Iris pigment epithelial cell (primary cell): ENCODE measurements at regions not wholly inside any gene's neighbourhood (a gene's known extent, or its start where the extent isn't known, plus 50 kb on each side); places are given as distances from the start of the nearest gene placed in this dataset.

Source experiments
- DNase-seq: peaks from one replicate; pipeline ENCODE4 v3.0.0-alpha.2; 2011; ENCODE audit warnings: low read depth

DNA sequence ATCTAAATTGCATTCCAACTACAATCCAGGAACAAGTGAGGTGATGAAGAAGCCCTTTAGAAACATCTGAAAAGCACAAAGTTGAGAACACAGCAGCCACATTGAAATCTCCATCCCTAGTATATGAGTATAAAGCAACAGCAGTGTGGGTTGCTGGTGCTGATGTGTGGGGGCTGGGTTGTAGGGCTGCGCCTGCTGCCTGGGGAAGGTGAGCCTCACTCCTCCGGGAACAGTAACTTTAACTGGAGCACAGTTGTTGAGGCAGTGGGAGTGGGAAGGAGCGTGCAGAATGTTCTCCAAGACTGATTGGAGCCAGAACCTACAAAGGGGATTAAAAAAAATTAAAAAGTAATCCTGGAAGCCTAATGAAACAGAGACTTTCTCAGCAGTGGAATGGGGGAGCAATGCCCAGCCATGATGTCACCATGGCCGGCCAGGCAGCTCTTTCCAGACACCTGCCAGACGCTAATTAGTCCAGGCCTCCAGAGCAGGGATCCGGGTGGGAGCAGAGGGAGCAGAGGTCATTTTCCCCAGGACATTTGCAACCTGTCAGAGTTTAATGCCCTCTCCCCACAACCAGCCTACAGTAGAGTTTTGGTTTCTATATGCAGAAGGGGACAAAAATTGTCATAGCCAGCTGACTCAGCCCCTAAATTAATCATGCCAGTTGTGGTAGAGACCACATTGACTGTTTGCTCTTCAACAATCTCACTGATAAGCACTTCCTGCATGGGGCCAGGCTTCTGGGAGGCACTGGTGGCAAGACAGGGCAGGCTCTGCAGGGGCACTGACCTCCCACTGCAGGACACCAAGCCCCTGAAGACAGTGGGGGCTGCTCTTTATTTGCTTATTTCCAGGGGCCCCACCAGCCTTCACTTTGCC is 133.0 kb upstream of the ZNF32 start:
- DNase-seq: no peak

DNA sequence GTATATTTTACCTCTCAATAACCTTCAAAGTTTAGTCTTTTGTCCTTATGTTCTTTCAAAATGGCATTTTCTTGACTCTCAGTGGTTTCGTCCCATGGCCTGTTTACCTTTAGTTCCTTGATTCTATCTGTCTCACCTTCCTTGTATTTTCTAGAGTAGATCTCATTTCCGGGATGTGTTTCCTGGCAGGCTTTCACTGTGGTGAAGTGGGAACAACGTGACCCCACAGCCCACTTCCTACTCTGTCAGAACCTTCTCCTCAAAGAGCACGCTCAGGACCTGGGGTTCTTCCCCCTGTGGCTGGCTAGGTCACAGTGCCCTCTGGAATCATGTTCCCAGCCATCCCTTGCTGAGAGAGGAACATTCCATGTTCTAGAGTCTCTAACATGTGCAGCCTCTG is 129.9 kb upstream of the ZNF32 start:
- DNase-seq: no peak

DNA sequence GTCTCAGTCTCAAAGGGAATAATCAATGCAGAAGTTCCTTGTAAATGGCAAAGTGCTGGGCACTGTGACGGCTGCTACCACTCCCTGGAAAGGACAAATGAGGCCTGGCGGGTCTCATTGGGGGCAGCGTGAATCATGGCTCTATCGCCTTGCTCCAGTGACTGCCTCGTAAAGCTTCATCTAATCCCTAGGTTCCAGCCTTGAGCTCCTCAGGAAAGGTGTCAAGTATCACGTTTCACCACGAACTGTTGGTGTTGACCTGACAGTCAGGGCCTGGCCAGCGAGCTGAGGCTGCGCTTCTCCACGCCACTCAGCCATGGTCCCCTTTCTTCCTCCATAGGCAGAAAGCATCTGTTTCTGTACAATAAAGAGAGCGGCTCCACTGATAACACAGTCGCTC is 126.7 kb upstream of the ZNF32 start:
- DNase-seq: no peak

DNA sequence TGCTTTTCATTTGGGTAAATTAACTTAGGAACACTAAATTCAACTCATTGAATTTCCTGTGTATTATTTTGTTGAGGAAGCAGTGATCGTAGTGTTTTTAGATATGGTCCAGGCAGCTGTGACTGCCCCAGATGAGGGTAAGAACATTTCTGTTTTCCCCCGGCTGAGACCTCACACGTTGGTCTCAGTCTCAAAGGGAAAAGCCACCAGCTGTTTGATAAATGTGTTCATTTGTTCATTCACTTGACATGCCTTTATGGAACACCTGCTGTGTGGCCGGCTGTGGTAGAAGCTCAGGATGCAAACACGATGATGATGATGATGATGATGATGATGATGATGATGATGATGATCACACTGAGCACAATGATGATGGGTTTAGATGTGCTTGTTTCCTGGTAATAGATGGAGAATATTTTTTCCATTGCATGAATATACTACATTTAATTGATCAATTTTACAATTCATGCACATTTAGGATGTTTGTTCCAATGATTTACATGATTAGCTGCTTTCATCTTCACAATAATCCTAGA is 125.6 kb upstream of the ZNF32 start:
- no peak for DNase-seq

DNA sequence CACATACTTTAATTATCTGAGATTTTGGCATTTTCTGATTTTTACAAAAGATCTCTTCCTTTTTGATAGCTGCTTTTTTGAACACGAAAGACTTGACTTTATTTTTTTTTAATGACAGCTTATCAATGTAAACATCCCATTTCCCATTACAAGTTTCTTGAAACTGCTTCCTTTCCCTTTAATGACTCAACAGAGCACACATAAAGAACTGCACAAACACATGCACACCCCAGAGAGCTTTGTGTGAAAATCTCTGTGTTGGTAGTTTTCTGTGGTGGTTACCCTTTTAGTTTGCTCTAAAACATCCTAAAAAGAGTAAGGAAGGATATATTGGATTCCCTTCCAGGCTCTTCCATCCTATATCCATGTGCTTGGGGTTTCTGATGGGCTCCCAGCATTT is 125.1 kb upstream of the ZNF32 start:
- no peak for DNase-seq

DNA sequence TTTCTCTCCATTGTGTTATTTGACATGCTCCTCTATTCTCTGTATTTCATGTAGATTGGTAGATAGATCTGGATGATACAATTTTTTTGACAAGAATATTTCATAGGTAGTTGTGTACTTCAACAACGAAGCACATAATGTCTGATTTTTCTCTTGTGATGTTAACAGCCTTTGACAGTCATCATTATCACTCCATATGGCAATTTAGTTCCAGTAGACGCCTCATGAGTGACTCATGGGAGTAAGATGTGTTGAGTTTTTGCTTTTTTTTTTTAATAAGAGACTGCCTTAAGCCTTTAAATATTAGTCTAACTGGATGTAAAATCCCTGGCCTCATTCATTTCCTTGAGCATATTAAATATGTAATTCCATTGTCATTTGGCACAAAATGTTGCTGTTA is 123.5 kb upstream of the ZNF32 start:
- DNase-seq: no peak

DNA sequence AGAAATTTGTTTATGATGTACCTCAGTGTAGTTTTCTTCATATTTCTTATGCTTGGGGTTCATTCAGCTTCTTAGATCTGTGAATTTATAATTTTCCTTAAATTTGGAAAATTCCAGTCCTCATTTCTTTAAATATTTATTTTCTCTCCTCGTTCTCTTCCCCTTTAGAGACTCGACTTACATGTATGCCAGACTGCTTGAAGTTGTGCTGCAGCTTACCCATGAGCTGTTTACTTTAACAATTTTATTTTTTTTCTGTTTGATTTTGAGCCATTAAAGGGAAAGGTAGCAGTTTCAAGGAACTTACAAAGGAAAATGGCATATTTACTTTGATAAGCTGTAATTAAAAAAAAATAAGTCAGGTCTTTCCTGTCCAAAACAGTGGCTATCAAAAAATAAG is 123.0 kb upstream of the ZNF32 start:
- DNase-seq: no peak

DNA sequence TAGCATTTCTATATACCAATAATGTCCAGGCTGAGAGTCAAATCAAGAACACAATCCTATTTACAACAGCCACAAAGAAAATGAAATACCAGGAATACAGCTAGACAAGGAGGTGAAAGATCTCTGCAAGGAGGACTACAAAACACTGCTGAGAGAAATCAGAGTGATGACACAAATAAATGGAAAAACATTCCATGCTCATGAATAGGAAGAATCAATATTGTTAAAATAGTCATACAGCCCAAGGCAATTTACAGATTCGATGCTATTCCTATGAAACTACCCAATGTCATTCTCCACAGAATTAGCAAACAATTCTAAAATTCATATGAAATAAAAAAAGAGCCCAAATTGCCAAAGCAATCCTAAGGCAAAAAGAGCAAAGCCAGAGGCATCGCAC is 116.8 kb upstream of the ZNF32 start:
- DNase-seq: no peak

DNA sequence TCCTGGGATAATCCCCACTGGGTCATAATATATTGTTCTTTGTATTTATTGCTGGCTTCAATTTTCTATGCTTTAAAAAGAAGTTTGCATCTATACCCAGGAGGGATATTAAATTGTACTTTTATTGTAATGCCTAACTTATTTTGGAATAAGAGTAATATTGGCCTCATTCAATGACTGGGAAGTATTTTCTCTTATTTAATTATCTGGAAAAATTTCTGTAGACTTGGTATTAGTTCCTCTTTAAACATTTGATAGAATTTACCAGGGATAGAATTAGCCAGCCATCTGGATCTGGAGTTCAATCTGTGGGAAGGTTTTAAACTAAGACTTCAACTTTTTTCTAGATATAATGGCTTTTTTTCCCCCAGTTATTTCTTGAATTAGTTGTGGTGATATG is 115.2 kb upstream of the ZNF32 start:
- no peak for DNase-seq

DNA sequence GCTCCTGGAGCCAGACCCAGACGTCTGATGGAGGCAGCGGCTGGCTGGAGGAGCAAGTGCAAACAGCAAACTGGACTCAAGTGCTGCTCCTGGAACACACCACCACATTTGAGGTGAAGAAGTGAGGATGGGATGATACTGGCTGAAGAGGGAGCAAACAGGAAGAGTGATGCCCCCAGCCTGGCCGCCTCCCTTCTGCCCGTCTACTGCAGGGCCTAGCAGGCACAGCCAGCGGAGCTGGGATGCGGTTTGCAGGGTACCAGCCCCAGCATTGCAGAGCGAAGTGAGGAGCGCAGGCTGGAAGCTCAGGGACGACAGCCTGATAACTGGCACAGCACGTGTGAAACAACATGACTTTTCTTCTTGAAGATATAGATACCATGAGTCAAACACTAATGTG is 111.8 kb upstream of the ZNF32 start:
- DNase-seq: no peak

DNA sequence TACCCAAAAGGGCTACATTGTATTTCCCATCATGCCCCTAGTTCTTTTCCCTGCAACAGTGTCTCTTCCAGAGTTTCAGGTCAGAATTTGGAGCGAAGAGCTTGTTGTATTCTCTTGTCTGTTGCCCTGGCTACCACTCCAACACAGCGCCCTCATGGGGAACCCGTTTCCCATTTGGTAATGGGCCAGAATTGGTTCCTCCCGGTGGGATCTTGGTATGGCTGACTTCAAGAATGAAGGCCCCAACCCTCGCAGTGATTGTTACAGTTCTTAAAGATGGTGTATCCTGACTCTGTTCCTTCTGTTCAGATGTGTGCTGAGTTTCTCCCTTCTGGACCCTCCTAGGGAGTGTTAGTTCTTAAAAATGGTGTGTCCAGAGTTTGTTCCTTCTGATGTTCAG is 110.5 kb upstream of the ZNF32 start:
- DNase-seq: no peak

DNA sequence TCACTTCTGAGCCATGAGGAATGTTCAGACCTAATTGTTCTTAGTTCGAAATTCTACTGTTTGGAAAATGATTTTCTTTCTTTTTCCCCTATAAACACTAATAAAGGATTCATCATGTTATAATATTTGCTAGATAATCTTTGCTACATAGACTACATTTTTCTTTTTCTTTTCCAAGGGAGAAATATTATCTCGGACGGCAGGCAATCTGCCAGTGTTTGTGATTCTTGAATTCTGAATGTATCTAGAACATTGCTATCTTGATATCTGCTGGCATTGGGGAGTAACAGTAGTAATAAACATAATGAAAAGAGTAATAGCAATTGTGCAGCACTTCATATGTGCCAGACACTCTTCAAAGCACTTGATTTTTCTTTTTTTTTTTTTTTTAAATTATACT is 107.7 kb upstream of the ZNF32 start:
- no peak for DNase-seq

DNA sequence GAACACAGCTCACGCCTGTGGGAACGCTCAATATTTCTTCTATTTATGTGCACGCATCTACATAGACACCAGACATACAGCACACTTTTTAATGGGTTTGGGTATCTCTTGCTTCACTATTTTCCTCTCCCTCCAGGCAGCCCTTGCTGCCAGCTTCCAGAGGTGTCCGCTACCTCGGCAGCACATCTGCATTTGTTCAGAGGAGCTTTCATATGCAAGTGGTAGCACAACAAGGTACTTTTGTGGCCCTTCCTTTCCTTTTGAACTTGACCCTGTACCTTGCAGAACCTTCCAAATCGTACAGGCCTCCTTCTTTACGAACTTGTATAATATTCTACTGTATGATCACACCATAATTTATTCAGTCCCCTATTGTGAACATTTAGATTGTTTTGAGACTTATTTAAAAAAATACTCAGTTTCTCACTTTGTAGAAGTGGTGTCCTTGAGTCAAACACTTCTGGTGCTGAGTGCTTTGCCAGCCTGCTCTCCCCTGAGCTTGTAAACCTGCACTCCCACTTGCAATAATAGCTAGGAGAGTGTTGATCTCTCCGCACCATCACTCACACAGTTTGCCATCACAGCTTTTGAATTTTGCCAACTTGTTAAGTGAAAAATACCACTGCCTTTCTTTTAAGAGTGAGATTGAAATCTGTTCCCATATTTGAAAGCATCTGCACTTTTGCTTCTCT is 106.0 kb upstream of the ZNF32 start:
- DNase-seq: no peak

DNA sequence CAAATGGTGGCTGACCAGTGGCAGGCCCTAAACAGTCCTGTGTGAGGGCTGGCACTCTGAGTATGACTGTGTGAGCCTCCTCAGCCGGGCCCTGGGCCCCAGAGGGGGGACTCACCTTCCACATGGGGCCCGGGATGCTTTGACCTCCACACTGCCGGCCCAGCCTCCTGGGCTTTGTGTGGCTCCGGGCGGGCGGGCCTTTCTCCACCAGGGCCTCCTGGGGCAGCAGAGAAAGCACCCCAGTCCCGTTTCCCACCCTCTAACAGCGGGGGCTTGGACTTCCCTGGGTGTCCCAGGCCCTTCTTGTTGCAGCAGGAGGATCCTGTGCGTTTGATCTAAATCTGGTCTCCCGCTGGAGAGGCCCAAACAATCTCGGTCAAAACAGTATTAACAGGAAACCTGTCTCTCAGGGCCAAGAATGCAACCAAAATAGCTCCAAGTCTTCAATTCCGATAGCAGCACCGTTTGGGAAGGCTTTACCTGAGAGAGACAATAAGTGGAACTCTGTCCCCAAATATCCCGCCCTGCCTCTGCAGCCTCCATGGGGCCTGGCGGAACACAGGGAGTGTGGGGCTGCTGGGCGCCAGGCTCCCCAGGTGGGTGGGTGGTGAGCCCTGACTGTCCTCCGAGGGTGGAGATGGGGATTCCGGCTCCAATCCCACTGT is 104.8 kb upstream of the ZNF32 start:
- no peak for DNase-seq

DNA sequence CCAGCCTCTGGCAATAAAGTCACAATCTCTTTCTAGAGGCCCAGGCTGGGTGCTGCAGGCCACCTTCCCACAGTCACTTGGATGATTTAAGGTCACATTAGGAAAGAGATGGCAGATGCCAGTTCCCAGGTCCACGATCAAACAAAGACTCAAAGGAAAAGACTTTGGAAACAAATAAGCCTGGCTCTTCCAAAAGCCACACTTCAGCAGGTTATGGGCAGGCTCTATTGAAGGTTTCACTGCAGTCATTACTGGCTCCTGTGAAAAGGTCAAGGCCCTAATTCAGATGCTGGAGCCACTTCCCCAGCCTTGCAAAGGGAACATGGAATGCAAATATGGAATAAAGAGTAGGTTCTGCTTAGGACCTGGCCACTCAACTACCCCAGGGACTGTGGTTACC is 104.0 kb upstream of the ZNF32 start:
- DNase-seq: no peak

DNA sequence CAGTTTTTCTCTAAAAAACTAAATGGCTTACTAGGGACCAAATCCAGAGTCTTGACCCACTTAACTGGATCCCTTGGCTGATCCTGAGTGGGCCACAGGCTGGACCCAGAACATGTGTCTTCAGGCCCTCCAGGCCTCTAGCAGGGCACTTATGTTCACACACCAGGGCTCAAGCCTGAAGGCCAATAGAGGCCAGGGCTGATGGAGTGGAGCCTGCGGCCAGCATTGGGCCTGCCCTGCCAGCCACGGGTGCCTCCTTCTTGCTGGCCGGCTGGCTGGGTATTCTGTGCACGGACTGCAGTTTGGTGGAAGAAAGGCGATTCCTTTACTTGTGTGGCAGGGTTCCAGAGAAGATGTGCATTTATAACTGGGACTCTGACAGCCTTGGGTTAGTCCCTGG is 103.0 kb upstream of the ZNF32 start:
- no peak for DNase-seq

DNA sequence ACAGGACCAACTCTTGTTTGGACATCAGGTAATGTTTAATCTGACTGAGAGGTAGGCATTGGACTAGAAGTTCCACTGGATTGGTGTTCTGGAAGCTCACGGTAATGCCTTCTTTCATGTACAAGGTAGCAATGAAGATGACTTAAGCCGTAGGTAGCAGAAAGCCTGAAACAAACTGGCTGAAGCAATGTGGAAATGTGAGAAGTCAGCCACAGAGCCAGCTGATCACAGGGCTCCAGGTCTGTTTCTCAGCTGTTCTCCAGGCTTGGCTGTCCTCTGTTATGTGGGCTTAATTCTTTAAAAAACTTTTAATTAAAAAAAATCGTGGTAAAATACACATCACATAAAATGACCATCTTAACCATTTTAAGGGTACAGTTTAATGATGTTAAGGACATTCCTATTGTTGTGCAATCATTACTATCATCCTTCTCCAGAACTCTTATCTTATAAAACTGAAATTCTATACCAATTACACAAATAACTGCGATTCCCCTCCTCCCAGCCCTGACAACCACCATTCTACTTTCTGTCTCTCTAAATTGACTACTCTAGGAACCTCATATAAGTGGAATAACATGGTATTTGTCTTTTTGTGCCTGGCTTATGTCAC is 101.4 kb upstream of the ZNF32 start:
- peak; percentile 6 for DNase-seq

DNA sequence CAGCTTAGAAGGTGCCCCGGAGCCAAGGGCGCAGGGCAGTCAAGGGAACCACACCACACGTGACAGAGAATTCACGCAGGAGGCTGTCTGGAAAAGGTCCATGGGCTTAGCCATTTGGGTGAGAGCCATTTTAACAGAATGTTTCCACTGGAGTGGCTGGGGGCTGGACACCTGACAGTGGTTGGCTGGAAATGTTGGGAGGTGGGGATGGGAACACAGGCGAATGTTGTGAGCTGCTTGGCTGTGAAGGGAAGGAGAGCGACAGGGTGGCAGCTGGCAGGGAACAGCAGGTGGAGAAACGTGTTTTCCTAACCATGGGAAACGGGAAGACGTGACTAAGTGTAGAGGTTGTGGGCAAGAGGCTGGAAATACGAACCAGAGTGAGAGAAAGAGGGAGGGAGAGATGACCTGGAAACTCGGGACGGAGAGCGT is 100.5 kb upstream of the ZNF32 start:
- DNase-seq: no peak

DNA sequence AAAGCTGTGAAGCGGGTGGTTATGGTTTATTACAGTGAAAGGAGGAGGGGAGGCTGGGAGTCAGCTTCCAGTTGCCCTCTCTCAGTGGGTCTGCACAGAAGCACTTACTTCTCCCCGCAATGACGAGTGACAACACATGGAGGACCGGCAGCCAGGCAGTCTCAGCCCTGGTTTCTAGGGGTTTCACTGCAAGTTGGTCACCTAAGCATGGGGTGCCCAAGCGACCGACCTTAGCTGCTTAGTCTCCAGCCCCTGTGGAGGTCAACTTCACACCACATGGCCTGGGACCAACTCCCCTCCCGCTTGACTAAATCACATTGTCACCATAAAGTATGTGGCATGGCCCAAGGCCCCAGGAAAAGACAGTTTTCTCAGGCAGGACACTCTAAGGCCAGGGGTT is 99.9 kb upstream of the ZNF32 start:
- DNase-seq: no peak

DNA sequence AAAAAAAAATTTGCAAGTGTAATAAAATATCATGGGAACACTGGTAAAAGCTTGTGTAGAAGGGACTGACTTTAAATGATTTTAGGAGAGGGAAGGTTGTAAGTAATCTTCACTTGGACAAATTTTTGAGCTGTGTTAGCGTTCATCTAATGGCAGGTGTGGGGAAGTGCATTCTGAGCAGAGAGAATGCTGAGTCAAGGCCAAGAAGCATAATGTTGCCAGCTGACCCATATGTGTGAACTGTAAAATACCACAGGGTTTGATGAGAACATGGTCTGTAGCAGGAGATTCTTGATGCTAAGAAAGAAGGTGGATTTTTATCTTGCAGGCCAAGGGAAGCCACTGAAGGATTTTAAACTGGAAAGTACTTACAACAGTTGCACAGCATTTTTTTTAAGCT is 98.2 kb upstream of the ZNF32 start:
- no peak for DNase-seq

DNA sequence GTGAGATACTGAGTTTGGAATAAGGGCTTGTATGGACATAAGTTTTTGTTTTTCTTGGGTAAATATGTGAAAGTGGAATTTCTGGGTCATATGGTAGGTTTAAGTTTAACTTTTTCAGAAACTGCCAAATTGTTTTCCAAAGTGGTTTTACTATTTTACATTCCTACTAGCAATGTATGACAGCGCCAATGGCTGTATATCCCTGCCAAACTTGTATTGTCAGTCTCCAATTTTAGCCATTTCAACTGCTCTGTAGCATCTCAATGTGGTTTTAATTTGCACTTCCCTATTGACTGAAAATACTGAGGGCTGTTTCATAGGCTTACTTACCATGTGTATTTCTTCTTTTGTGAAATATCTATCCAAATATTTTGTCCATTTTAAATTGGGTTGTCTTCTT is 90.5 kb upstream of the ZNF32 start:
- DNase-seq: no peak

DNA sequence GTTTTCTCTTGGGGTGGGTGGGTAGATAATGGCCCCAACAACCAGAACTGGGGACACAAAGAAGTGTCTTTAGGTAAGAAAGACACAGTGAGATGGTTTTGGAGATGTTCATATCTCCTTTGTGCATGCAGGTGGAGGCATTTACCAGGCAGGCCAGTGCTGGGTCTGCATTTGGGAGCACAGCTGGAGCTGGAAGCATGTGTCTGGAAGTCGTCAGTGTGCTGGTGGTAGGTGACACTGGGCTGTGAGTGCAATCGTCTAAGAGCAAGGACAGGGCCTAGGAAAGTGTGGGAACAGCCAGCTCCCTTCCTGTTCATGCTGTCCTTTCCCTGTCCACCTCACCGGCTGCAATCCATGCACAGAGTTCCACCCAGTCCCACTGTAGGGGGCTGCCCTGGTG is 88.3 kb upstream of the ZNF32 start:
- no peak for DNase-seq

DNA sequence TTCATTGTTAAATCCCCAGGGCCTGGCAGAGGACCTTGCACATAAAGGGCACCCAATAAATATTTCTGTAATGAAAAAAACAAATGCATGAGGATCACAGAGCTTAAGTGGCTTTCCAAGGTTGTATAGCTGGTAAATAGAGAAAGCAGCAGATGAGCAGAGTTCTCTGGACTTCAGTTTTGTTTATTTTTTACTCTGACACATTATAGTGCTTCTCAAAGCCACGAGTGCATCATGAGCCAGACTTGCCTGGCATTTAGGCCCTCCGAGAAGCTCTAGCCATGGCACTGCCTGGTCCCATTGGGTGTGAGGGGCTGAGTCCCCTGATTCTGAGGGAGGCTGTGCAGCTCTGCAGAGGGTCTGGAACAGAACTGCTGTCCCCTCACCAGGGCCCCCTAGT is 87.2 kb upstream of the ZNF32 start:
- peak; percentile 7 for DNase-seq
